NT2/D1 (cell line): ENCODE measurements at regions not wholly inside any gene's neighbourhood (a gene's known extent, or its start where the extent isn't known, plus 50 kb on each side); places are given as distances from the start of the nearest gene placed in this dataset.
"Not testable (repeated sequence)": the region's sequence is repeated elsewhere in the genome, so short reads cannot be mapped to it uniquely, and the experiment has no call there.

ENCODE experiments used
- DNase-seq: peaks from one replicate; pipeline ENCODE4 v3.0.0-alpha.2; 2011; ENCODE audit warnings: low read depth, low spot score
- H3K27me3 ChIP-seq: 2 replicates; pipeline ENCODE4 v1.6.0; 2011; ENCODE audit warnings: mild to moderate bottlenecking; ENCODE audit not compliant: insufficient read length, insufficient read depth
- H3K36me3 ChIP-seq: 2 replicates; pipeline ENCODE4 v1.6.1; 2011; ENCODE audit warnings: mild to moderate bottlenecking, low read length, mixed read lengths; ENCODE audit not compliant: insufficient read depth, insufficient read length
- H3K4me1 ChIP-seq: 2 replicates; pipeline ENCODE4 v1.5.1; 2011; ENCODE audit not compliant: insufficient read depth, insufficient read length
- H3K4me3 ChIP-seq: 2 replicates; pipeline ENCODE4 v1.5.1; 2011; ENCODE audit warnings: low read depth; ENCODE audit not compliant: insufficient read length
- H3K9ac ChIP-seq: 2 replicates; pipeline ENCODE4 v1.6.0; 2011; ENCODE audit warnings: low read depth; ENCODE audit not compliant: insufficient read length
- H3K9me3 ChIP-seq: 2 replicates; pipeline ENCODE4 v1.5.1; 2011; ENCODE audit warnings: mild to moderate bottlenecking, low read length; ENCODE audit not compliant: insufficient read depth
- SUZ12 ChIP-seq: IDR thresholded peaks from 2 replicates; pipeline ENCODE4 v1.6.1; 2011; ENCODE audit not compliant: insufficient read length, insufficient read depth; ENCODE audit errors: extremely low read depth
- YY1 ChIP-seq: IDR thresholded peaks from 2 replicates; pipeline ENCODE4 v1.6.1; 2011; ENCODE audit not compliant: insufficient read length, insufficient read depth
- ZNF274 ChIP-seq: IDR thresholded peaks from 2 replicates; pipeline ENCODE4 v1.6.1; 2011; ENCODE audit warnings: mild to moderate bottlenecking, low read depth, low read length

GRCh38 chr2:132256251-132256902 lies 94.6 kb upstream of the ANKRD30BL start:
- no peak overlapping the region for H3K4me3 ChIP-seq
- H3K27me3 ChIP-seq, result no peaks in the 10 kb centered on the region
- peaks cover 12% of the 10 kb centered on the region; the same call in 1 of the 2 replicates for H3K9me3 ChIP-seq
- no peak for DNase-seq
- TF ChIP-seq YY1 (no peak), ZNF274 (no peak), SUZ12 (no peak)
- H3K36me3 ChIP-seq, result no peaks in the 10 kb centered on the region
- no peak overlapping the region for H3K9ac ChIP-seq
- no peaks in the 10 kb centered on the region for H3K4me1 ChIP-seq

GRCh38 chr2:132256903-132257300 lies 95.2 kb upstream of the ANKRD30BL start:
- DNase-seq, H3K27me3 ChIP-seq, H3K36me3 ChIP-seq, H3K4me1 ChIP-seq, H3K4me3 ChIP-seq: not testable (repeated sequence)
- Histone ChIP-seq H3K9me3 (peaks cover 12% of the 10 kb centered on the region; the same call in 1 of the 2 replicates), H3K9ac (peak overlapping the region; percentile 32)

- not testable (repeated sequence) for H3K36me3 ChIP-seq, H3K27me3 ChIP-seq, H3K4me1 ChIP-seq, DNase-seq
- H3K9ac ChIP-seq, result peak overlapping the region; percentile 32
- H3K4me3 ChIP-seq, result peak overlapping the region; percentile 30
- peaks cover 12% of the 10 kb centered on the region; the same call in 1 of the 2 replicates for H3K9me3 ChIP-seq
These were observed 95.8 kb upstream of the ANKRD30BL start for GRCh38 chr2:132257301-132258171.

- H3K9me3 ChIP-seq, H3K4me3 ChIP-seq, H3K27me3 ChIP-seq, H3K36me3 ChIP-seq, H3K9ac ChIP-seq, DNase-seq, H3K4me1 ChIP-seq: not testable (repeated sequence)
These were observed 97.5 kb upstream of the ANKRD30BL start for GRCh38 chr2:132259276-132259675.

GRCh38 chr2:132265595-132265994 lies 103.8 kb upstream of the ANKRD30BL start:
- H3K36me3 ChIP-seq, H3K4me3 ChIP-seq, H3K9me3 ChIP-seq, H3K4me1 ChIP-seq, H3K27me3 ChIP-seq, H3K9ac ChIP-seq, DNase-seq: not testable (repeated sequence)

GRCh38 chr2:132267105-132267497 lies 105.3 kb upstream of the ANKRD30BL start:
- Histone ChIP-seq H3K9me3 (no peaks in the 10 kb centered on the region), H3K36me3 (no peaks in the 10 kb centered on the region), H3K9ac (peak overlapping the region; percentile 76), H3K27me3 (peaks cover 6% of the 10 kb centered on the region), H3K4me1 (no peaks in the 10 kb centered on the region), H3K4me3 (peak overlapping the region; percentile 37)
- DNase-seq, result no peak
- TF ChIP-seq SUZ12 (no peak), YY1 (no peak), ZNF274 (no peak)

GRCh38 chr2:132267498-132268283 lies 105.9 kb upstream of the ANKRD30BL start:
- H3K4me1 ChIP-seq, H3K9me3 ChIP-seq, H3K27me3 ChIP-seq, H3K36me3 ChIP-seq: not testable (repeated sequence)
- DNase-seq, result peak; percentile 50
- Histone ChIP-seq H3K9ac (peak overlapping the region; percentile 76), H3K4me3 (peak overlapping the region; percentile 37)

GRCh38 chr2:132268284-132268976 lies 106.7 kb upstream of the ANKRD30BL start:
- DNase-seq, result peak; percentile 85
- H3K4me3 ChIP-seq, H3K27me3 ChIP-seq, H3K9ac ChIP-seq, H3K36me3 ChIP-seq, H3K9me3 ChIP-seq, H3K4me1 ChIP-seq: not testable (repeated sequence)
